HCT116 (cell line): ENCODE measurements at regions not wholly inside any gene's neighbourhood (a gene's known extent, or its start where the extent isn't known, plus 50 kb on each side); places are given as distances from the start of the nearest gene placed in this dataset.
"Not testable (repeated sequence)": the region's sequence is repeated elsewhere in the genome, so short reads cannot be mapped to it uniquely, and the experiment has no call there.

Experiments used
- ATAC-seq: fragments of 200-7000 bp; cut with Tn5 transposase; 2 replicates; pipeline ENCODE4 v1.9.1; 2020; ENCODE audit warnings: mild to moderate bottlenecking, moderate library complexity
- BruUV-seq: library from RNA; stranded (reverse); fragments of 400-500 nt; replicated peaks from 2 replicates; lab custom pipeline; 2021; lab: Mats Ljungman, UMichigan
- CTCF ChIA-PET: fragments of 300-600 bp; sonication (Branson Sonifier 250); formaldehyde crosslinking; loops from one replicate; lab custom pipeline; 2021; ENCODE audit warnings: antibody characterized with exemption; lab: Charles Lee
- POLR2A ChIA-PET: fragments of 300-600, 350-600 bp; sonication (Branson Sonifier 250); formaldehyde crosslinking; loops from one replicate; lab custom pipeline; 2021; ENCODE audit warnings: antibody characterized with exemption; lab: Charles Lee
- RAD21 ChIA-PET, 2 experiments: fragments of 300-600 bp; sonication (Branson Sonifier 250); formaldehyde crosslinking; loops; one replicate each; lab custom pipeline; 2023; ENCODE audit warnings: low total read pairs in 2 of 2; ENCODE audit not compliant: uncharacterized antibody in 2 of 2, unreplicated experiment in 2 of 2, low non-redundant PET in 1 of 2; lab: Charles Lee
- DNase-seq: peaks from one replicate; pipeline ENCODE4 v3.0.0-alpha.2; 2010; ENCODE audit warnings: low read depth, low spot score
- H2AFZ ChIP-seq: fragments of 200-600 bp; shearing (Covaris generic), sonication (generic); 2 replicates; pipeline ENCODE4 v1.6.1; 2017; ENCODE audit warnings: low read depth, mixed run types, mixed read lengths, antibody characterized with exemption, low read length; ENCODE audit not compliant: poor library complexity, severe bottlenecking
- H3K27ac ChIP-seq: 2 replicates; pipeline ENCODE4 v1.5.1; 2012; ENCODE audit warnings: low read depth, low read length
- H3K27me3 ChIP-seq: fragments of 200-600 bp; sonication (generic); 2 replicates; pipeline ENCODE4 v1.6.1; 2016; ENCODE audit warnings: mixed run types, low read length, mixed read lengths; ENCODE audit not compliant: insufficient read depth
- H3K36me3 ChIP-seq, 2 experiments: fragments of 200-500 bp in 1 of 2; fragments of 200-600 bp in 1 of 2; sonication (Bioruptor generic) in 1 of 2; sonication (generic) in 1 of 2; 2 replicates each; pipeline versions ENCODE4 v1.5.1 to v1.6.1; 2014 to 2016; ENCODE audit warnings: low read length in 2 of 2, inconsistent platforms in 1 of 2, mixed read lengths in 1 of 2, mixed run types in 1 of 2; ENCODE audit not compliant: insufficient read depth in 2 of 2, control insufficient read depth in 1 of 2
- H3K4me1 ChIP-seq, 2 experiments: fragments of 200-600 bp in 1 of 2; sonication (generic) in 1 of 2; 2 replicates each; pipeline versions ENCODE4 v1.5.1 to v1.6.1; 2012 to 2017; ENCODE audit warnings: low read length in 2 of 2, inconsistent platforms in 1 of 2, mild to moderate bottlenecking in 1 of 2, mixed read lengths in 1 of 2, mixed run types in 1 of 2, moderate library complexity in 1 of 2; ENCODE audit not compliant: insufficient read depth in 2 of 2, control insufficient read depth in 1 of 2
- H3K4me2 ChIP-seq: fragments of 200-600 bp; sonication (generic); 2 replicates; pipeline ENCODE4 v1.6.1; 2017; ENCODE audit warnings: mixed run types, low read length, mixed read lengths
- H3K4me3 ChIP-seq, 2 experiments: fragments of 200-600 bp in 1 of 2; sonication (generic) in 1 of 2; replicated peaks in 1 of 2; 2 replicates each; pipeline ENCODE4 v1.5.1; 2011 to 2016; ENCODE audit warnings: low read length in 2 of 2, control low read depth in 1 of 2, low read depth in 1 of 2, mild to moderate bottlenecking in 1 of 2, mixed read lengths in 1 of 2, mixed run types in 1 of 2
- H3K79me2 ChIP-seq: fragments of 200-600 bp; sonication (generic); 2 replicates; pipeline ENCODE4 v1.6.1; 2017; ENCODE audit warnings: mild to moderate bottlenecking, mixed run types, low read length, moderate library complexity, mixed read lengths; ENCODE audit not compliant: insufficient read depth
- H3K9ac ChIP-seq: fragments of 200-600 bp; sonication (generic); 2 replicates; pipeline ENCODE4 v1.6.1; 2016; ENCODE audit warnings: low read length, mixed read lengths
- H3K9me2 ChIP-seq: fragments of 200-600 bp; sonication (generic), shearing (Covaris generic); 2 replicates; pipeline ENCODE4 v1.6.1; 2017; ENCODE audit warnings: mixed run types, mild to moderate bottlenecking, moderate library complexity; ENCODE audit not compliant: insufficient read depth
- H3K9me3 ChIP-seq, 2 experiments: fragments of 200-500 bp in 1 of 2; fragments of 200-600 bp in 1 of 2; sonication (Bioruptor generic) in 1 of 2; sonication (generic) in 1 of 2; 2 replicates each; pipeline ENCODE4 v1.6.1; 2014 to 2017; ENCODE audit warnings: low read length in 2 of 2, mixed read lengths in 2 of 2, inconsistent platforms in 1 of 2, low read depth in 1 of 2, mild to moderate bottlenecking in 1 of 2, mixed run types in 1 of 2, moderate library complexity in 1 of 2; ENCODE audit not compliant: control insufficient read depth in 1 of 2, insufficient read depth in 1 of 2
- H4K20me1 ChIP-seq: fragments of 200-600 bp; sonication (generic), shearing (Covaris generic); 2 replicates; pipeline ENCODE4 v1.6.1; 2017; ENCODE audit warnings: mixed run types, mild to moderate bottlenecking, moderate library complexity; ENCODE audit not compliant: insufficient read depth
- CBX3 ChIP-seq: IDR thresholded peaks from 2 replicates; pipeline ENCODE4 v1.6.1; 2012; ENCODE audit warnings: low read depth
- ELF1 ChIP-seq: IDR thresholded peaks from 2 replicates; pipeline ENCODE4 v1.6.1; 2012; ENCODE audit warnings: low read depth, borderline replicate concordance
- EZH2 ChIP-seq: fragments of 200-600 bp; sonication (generic); IDR thresholded peaks from 2 replicates; pipeline ENCODE4 v1.6.1; 2017; ENCODE audit warnings: antibody characterized with exemption, mixed run types
- EZH2phosphoT487 ChIP-seq: fragments of 200-600 bp; IDR thresholded peaks from 2 replicates; pipeline ENCODE4 v1.6.1; 2018; ENCODE audit warnings: antibody characterized with exemption, borderline replicate concordance
- MAX ChIP-seq: IDR thresholded peaks from 2 replicates; pipeline ENCODE4 v1.6.1; 2012
- POLR2AphosphoS5 ChIP-seq: IDR thresholded peaks from 2 replicates; pipeline ENCODE4 v1.6.1; 2011; ENCODE audit warnings: mild to moderate bottlenecking, low read depth, low read length, moderate library complexity
- RAD21 ChIP-seq: IDR thresholded peaks from 2 replicates; pipeline ENCODE4 v1.6.1; 2012; ENCODE audit warnings: low read depth, mild to moderate bottlenecking
- TCF7L2 ChIP-seq: IDR thresholded peaks from 2 replicates; pipeline ENCODE4 v1.7.0; 2011; ENCODE audit warnings: borderline replicate concordance, inconsistent platforms; ENCODE audit not compliant: insufficient read depth, insufficient read length; ENCODE audit errors: extremely low read depth
- ZFX ChIP-seq: fragments of 450-650 bp; IDR thresholded peaks from 2 replicates; pipeline ENCODE4 v1.6.1; 2017
- intact Hi-C: fragments of 100-400 bp; cut with micrococcal nuclease; formaldehyde crosslinking; loops from 2 replicates; pipeline ENCODE4 v1.10.0; 2022

GRCh38 chr9:81804306-81804705 is 115.0 kb upstream of the TLE1 start:
- no peak overlapping the region for H2AFZ ChIP-seq
- H3K9me2 ChIP-seq: no peaks in the 10 kb centered on the region
- BruUV-seq: no TSS peak
- ChIA-PET POLR2A (no interaction called here), RAD21 (no interaction called here), CTCF (no interaction called here)
- no peaks in the 10 kb centered on the region for H3K9me3 ChIP-seq
- no peak overlapping the region for H3K27ac ChIP-seq
- TF ChIP-seq EZH2phosphoT487: no peak
- no peaks in the 10 kb centered on the region for H3K27me3 ChIP-seq
- no peaks in the 10 kb centered on the region for H3K36me3 ChIP-seq
- ATAC-seq (no peak), DNase-seq (no peak)
- H3K4me3 ChIP-seq: no peak overlapping the region
- H3K79me2 ChIP-seq: no peaks in the 10 kb centered on the region
- peaks cover 0 to 8% of the 10 kb centered on the region in 2 experiments; a peak in 2 of 4 replicates for H3K4me1 ChIP-seq
- intact Hi-C loops: no loop called here
- H3K9ac ChIP-seq: no peak overlapping the region
- H4K20me1 ChIP-seq: no peaks in the 10 kb centered on the region
- H3K4me2 ChIP-seq: no peak overlapping the region

GRCh38 chr9:81811688-81812087 is 116.5 kb upstream of the SPATA31D4 start:
- H4K20me1 ChIP-seq, H3K9me3 ChIP-seq, H3K9ac ChIP-seq, H3K27me3 ChIP-seq, H3K4me1 ChIP-seq, POLR2A ChIA-PET, H3K79me2 ChIP-seq, BruUV-seq, CTCF ChIA-PET, ATAC-seq, H3K9me2 ChIP-seq, H2AFZ ChIP-seq, H3K27ac ChIP-seq, H3K4me2 ChIP-seq, intact Hi-C loops, DNase-seq, H3K4me3 ChIP-seq, RAD21 ChIA-PET, H3K36me3 ChIP-seq: not testable (repeated sequence)

GRCh38 chr9:81814401-81814793 is 113.8 kb upstream of the SPATA31D4 start:
- Histone ChIP-seq H3K4me2 (no peak overlapping the region), H3K9me2 (no peaks in the 10 kb centered on the region), H3K79me2 (no peaks in the 10 kb centered on the region), H3K9ac (no peak overlapping the region), H3K4me3 (no peak overlapping the region), H3K4me1 (no peaks in the 10 kb centered on the region), H3K27ac (no peak overlapping the region), H4K20me1 (no peaks in the 10 kb centered on the region), H2AFZ (no peak overlapping the region), H3K9me3 (no peaks in the 10 kb centered on the region), H3K27me3 (no peaks in the 10 kb centered on the region), H3K36me3 (no peaks in the 10 kb centered on the region)
- TF ChIP-seq TCF7L2 (no peak), EZH2 (no peak), ELF1 (no peak), ZFX (no peak), MAX (no peak), CBX3 (no peak), POLR2AphosphoS5 (no peak), RAD21 (no peak), EZH2phosphoT487 (no peak)
- ATAC-seq (no peak), DNase-seq (no peak)
- ChIA-PET POLR2A (no interaction called here), CTCF (no interaction called here), RAD21 (no interaction called here)
- BruUV-seq: no TSS peak
- intact Hi-C loops: no loop called here
